ENCODE measurements at regions not wholly inside any gene's neighbourhood (a gene's known extent, or its start where the extent isn't known, plus 50 kb on each side); places are given as distances from the start of the nearest gene placed in this dataset.
"Not testable (repeated sequence)": the region's sequence is repeated elsewhere in the genome, so short reads cannot be mapped to it uniquely, and the experiment has no call there.

GRCh38 chr4:43435291-43435690 is 542.8 kb downstream of the GRXCR1 start:
- no peak for DNase-seq (ENCODE audit: low read depth in 3 of 3)

- no peak for DNase-seq (ENCODE audit: low read depth in 3 of 3)
Measured at GRCh38 chr4:43452948-43453347, 560.4 kb downstream of the GRXCR1 start.

GRCh38 chr4:43456383-43456782 is 563.9 kb downstream of the GRXCR1 start:
- DNase-seq (ENCODE audit: low read depth in 3 of 3): no peak

GRCh38 chr4:43457866-43458265 is 565.4 kb downstream of the GRXCR1 start:
- no peak for DNase-seq (ENCODE audit: low read depth in 3 of 3)

- DNase-seq (ENCODE audit: low read depth in 3 of 3): no peak
Measured at GRCh38 chr4:43458293-43458692, 565.8 kb downstream of the GRXCR1 start.

- no peak for DNase-seq (ENCODE audit: low read depth in 3 of 3)
Measured at GRCh38 chr4:43471950-43472349, 579.4 kb downstream of the GRXCR1 start.

- no peak for DNase-seq (ENCODE audit: low read depth in 3 of 3)
Measured at GRCh38 chr4:43481526-43481925, 589.0 kb downstream of the GRXCR1 start.

GRCh38 chr4:43485196-43485595 is 592.7 kb downstream of the GRXCR1 start:
- no peak for DNase-seq (ENCODE audit: low read depth in 3 of 3)

GRCh38 chr4:43496188-43496587 is 603.7 kb downstream of the GRXCR1 start:
- DNase-seq (ENCODE audit: low read depth in 3 of 3): no peak

- no peak for DNase-seq (ENCODE audit: low read depth in 3 of 3)
Measured at GRCh38 chr4:43496602-43497001, 604.1 kb downstream of the GRXCR1 start.

- DNase-seq (ENCODE audit: low read depth in 3 of 3): not testable (repeated sequence)
Measured at GRCh38 chr4:43505823-43506222, 613.3 kb downstream of the GRXCR1 start.

GRCh38 chr4:43512253-43512652 is 619.7 kb downstream of the GRXCR1 start:
- no peak for DNase-seq (ENCODE audit: low read depth in 3 of 3)

- no peak for DNase-seq (ENCODE audit: low read depth in 3 of 3)
Measured at GRCh38 chr4:43525646-43526045, 633.1 kb downstream of the GRXCR1 start.

GRCh38 chr4:43547561-43547960 is 655.0 kb downstream of the GRXCR1 start:
- DNase-seq (ENCODE audit: low read depth in 3 of 3): no peak

- DNase-seq (ENCODE audit: low read depth in 3 of 3): no peak
Measured at GRCh38 chr4:43550981-43551627, 658.6 kb downstream of the GRXCR1 start.

GRCh38 chr4:43556262-43556661 is 663.7 kb downstream of the GRXCR1 start:
- no peak for DNase-seq (ENCODE audit: low read depth in 3 of 3)

GRCh38 chr4:43560047-43560446 is 667.5 kb downstream of the GRXCR1 start:
- DNase-seq (ENCODE audit: low read depth in 3 of 3): no peak

- no peak for DNase-seq (ENCODE audit: low read depth in 3 of 3)
Measured at GRCh38 chr4:43564107-43564506, 671.6 kb downstream of the GRXCR1 start.

GRCh38 chr4:43564591-43564990 is 672.1 kb downstream of the GRXCR1 start:
- DNase-seq (ENCODE audit: low read depth in 3 of 3): no peak

- DNase-seq (ENCODE audit: low read depth in 3 of 3): no peak
Measured at GRCh38 chr4:43567644-43568043, 675.1 kb downstream of the GRXCR1 start.

- no peak for DNase-seq (ENCODE audit: low read depth in 3 of 3)
Measured at GRCh38 chr4:43586813-43587212, 694.3 kb downstream of the GRXCR1 start.

- DNase-seq (ENCODE audit: low read depth in 3 of 3): no peak
Measured at GRCh38 chr4:43587758-43588157, 695.2 kb downstream of the GRXCR1 start.

- DNase-seq (ENCODE audit: low read depth in 3 of 3): no peak
Measured at GRCh38 chr4:43607400-43607799, 714.9 kb downstream of the GRXCR1 start.

- DNase-seq (ENCODE audit: low read depth in 3 of 3): no peak
Measured at GRCh38 chr4:43607827-43608461, 715.4 kb downstream of the GRXCR1 start.
